Epithelial cell of proximal tubule (primary cell): ENCODE measurements at regions not wholly inside any gene's neighbourhood (a gene's known extent, or its start where the extent isn't known, plus 50 kb on each side); places are given as distances from the start of the nearest gene placed in this dataset.

Experiments
- DNase-seq: peaks from one replicate; pipeline ENCODE4 v3.0.0-alpha.2; 2011; ENCODE audit warnings: low read depth
- H3K4me3 ChIP-seq: 2 replicates; pipeline ENCODE4 v1.5.1; 2011; ENCODE audit warnings: low read depth, mild to moderate bottlenecking, low read length
- TF ChIP-seq, protein P1 (sequence below): conservative IDR thresholded peaks from 2 replicates; pipeline ENCODE4 v1.5.1; 2012; ENCODE audit warnings: low read depth, mild to moderate bottlenecking, low read length

DNA sequence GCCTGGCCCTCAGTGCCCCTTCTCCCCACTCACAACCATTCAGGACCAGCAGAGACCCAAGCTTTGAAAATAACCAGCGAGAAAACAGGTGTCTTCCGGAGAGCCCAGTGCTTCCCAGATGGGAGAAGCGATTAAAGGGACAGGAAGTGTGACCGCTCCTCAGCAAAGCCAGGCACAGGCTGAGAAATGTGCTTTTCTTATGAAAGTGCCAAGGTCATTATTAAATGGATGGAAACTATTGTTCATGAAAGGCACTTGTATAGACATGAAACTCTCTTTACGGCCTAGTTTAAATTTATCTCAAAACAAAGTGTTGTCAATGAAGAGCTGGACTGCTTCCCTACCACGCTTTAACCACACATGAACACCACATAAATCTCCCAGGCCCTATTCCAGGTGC is 210.4 kb downstream of the SPTSSA start:
- no peak for DNase-seq
- no peak overlapping the region for H3K4me3 ChIP-seq
- TF ChIP-seq, protein P1, sequence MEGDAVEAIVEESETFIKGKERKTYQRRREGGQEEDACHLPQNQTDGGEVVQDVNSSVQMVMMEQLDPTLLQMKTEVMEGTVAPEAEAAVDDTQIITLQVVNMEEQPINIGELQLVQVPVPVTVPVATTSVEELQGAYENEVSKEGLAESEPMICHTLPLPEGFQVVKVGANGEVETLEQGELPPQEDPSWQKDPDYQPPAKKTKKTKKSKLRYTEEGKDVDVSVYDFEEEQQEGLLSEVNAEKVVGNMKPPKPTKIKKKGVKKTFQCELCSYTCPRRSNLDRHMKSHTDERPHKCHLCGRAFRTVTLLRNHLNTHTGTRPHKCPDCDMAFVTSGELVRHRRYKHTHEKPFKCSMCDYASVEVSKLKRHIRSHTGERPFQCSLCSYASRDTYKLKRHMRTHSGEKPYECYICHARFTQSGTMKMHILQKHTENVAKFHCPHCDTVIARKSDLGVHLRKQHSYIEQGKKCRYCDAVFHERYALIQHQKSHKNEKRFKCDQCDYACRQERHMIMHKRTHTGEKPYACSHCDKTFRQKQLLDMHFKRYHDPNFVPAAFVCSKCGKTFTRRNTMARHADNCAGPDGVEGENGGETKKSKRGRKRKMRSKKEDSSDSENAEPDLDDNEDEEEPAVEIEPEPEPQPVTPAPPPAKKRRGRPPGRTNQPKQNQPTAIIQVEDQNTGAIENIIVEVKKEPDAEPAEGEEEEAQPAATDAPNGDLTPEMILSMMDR, result no peak

DNA sequence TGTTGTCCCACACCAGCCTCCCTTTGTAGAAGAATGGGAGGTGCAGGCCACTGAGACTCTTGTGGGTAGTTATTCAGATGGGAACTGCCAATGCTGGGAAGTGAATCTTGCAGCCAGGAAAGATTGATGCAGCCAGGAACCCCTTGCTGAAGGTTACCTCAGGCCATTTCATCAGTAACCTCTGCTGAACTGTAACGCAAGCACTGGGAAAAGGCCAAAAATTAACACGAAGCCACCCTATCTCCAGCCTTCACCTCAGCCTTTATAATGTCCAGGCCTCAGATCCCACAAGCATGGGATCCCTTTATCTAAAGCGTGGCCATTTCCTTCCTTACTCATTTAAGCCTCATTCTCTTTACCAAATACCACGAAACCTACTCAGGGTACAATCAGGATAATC is 211.1 kb downstream of the SPTSSA start:
- no peak for DNase-seq
- no peak overlapping the region for H3K4me3 ChIP-seq
- TF ChIP-seq, protein P1, result no peak

DNA sequence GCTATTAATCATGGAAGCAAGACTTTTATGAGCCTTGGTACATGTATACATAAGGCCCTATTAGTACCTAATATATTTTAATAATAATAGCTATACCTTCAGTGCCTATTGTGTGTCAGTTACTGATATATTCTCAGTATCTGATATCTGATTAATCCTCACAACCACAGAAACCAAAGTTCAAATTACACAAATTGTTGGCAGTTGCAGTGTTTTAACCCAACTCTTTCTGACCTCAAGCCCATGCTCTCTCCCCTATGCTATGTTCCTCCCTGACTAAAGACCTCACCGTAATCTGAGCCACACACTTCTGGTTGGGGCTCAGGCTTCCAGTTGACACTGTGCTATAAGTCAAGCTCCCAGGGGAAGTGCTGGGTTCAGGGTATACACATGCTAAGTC is 214.4 kb downstream of the SPTSSA start:
- TF ChIP-seq, protein P1, result no peak
- no peak for DNase-seq
- no peak overlapping the region for H3K4me3 ChIP-seq

DNA sequence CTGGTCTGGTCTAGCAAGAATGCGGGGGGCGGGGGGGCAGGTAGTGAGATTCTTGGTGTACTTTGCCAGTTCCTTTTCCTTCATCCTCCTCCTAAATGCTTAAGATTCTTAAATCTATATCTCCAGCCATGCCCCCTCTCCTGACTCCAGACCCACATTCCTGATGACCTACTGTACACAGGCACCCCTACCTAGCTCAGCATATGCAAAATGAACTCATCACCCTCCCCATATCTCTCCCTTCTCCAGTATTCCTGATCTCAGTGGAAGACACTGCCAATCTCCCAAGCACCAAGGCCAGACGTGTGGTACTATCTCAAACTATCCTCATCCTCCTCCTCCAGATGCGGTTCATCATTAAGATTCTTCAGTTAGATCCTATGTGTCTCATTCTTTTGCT is 215.8 kb downstream of the SPTSSA start:
- no peak for DNase-seq
- H3K4me3 ChIP-seq, result no peak overlapping the region
- TF ChIP-seq, protein P1, result no peak

DNA sequence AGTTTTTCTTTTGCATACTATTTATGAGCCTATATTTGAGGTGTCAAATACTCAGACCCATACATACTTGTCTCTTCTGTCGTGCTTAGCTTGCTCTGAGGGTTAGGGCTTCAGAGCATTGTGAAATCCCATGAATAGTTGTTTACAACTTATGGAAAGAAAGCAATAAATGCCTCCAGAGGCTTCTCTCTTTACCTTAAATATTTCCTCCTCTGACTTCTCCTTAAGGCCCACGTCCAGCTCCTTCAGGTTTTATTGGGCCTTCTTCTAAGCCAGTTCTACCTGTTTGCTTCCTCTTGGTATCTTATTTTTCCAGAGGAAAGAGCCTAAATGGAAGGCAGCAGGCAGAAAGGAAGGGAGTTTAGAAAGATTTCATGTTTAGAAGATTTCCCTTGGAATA is 218.6 kb downstream of the SPTSSA start:
- TF ChIP-seq, protein P1, result no peak
- DNase-seq, result no peak
- no peak overlapping the region for H3K4me3 ChIP-seq

DNA sequence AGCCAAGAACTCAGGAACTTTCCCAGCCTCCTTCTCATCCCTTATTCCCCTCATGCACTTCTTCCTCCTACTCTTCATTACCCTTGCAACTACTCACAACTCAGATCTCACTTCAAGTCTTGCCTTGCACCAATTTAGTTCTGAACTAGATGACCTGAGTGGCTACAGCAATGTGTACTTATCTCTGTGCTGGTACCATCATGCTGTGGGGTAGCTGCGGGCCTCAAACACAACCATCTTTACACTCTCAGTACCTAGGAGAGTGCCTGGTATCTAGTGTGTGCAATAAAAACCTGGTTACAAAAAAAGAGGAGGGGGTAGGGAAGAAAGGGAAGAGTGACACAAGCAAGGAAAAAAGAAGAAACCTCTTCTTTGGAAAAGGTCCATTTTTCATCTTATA is 219.0 kb downstream of the SPTSSA start:
- TF ChIP-seq, protein P1, result no peak
- DNase-seq, result no peak
- no peak overlapping the region for H3K4me3 ChIP-seq

DNA sequence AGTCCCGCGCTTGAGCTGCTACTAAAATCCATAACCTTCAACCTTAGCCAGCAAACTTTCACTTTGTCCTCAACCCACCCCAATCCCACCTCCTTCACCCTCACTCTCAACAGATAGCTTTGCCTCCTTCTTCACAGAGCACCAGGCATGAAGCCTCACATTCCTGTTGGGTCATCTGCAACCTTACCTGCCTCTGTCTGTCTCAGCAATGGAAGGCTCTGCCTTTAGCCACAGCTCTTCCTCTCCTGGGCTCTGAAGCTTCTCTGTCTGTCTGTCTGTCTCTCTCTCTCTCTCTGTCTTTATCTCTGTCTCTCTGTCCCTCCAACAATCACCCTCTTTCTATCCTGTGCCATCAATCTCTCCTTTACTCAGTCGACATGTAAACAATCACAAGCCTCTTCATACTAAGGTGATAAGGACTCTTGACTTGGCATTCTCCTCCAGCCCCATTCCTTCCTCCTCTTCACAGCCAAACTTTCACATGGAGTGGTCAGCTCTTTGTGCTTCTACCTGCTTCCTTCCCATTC is 220.8 kb downstream of the SPTSSA start:
- TF ChIP-seq, protein P1, result no peak
- DNase-seq, result no peak
- no peak overlapping the region for H3K4me3 ChIP-seq
